ENCODE measurements at regions not wholly inside any gene's neighbourhood (a gene's known extent, or its start where the extent isn't known, plus 50 kb on each side); places are given as distances from the start of the nearest gene placed in this dataset.

DNA sequence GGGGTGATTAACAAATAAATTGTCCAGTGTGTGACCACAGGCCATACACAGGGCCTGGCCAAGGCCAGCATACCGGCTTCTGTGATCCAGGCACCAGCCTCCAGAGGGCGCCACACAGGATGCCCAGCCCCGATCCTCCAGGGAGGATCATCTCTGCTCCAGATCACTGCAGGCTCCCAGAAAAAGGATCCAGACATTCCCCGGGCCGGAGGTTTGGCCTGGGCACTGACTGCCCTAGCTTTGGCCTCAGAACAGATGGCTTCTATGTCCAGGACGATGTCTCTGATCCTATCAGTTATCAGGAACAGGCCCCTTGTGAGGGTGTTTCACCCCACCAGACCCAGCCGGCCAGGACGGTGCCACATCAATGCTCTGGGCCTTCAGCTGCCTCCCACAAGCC is 74.5 kb upstream of the LMO1 start:
- peak; percentile 39 to 68 (median 54) for TF ChIP-seq CTCF (IDR thresholded peaks at IDR 0.05)
- no peak for TF ChIP-seq POLR2A (IDR thresholded peaks at IDR 0.05)

Data from body of pancreas (tissue), 4 donors.